ENCODE measurements at regions not wholly inside any gene's neighbourhood (a gene's known extent, or its start where the extent isn't known, plus 50 kb on each side); places are given as distances from the start of the nearest gene placed in this dataset.

DNA sequence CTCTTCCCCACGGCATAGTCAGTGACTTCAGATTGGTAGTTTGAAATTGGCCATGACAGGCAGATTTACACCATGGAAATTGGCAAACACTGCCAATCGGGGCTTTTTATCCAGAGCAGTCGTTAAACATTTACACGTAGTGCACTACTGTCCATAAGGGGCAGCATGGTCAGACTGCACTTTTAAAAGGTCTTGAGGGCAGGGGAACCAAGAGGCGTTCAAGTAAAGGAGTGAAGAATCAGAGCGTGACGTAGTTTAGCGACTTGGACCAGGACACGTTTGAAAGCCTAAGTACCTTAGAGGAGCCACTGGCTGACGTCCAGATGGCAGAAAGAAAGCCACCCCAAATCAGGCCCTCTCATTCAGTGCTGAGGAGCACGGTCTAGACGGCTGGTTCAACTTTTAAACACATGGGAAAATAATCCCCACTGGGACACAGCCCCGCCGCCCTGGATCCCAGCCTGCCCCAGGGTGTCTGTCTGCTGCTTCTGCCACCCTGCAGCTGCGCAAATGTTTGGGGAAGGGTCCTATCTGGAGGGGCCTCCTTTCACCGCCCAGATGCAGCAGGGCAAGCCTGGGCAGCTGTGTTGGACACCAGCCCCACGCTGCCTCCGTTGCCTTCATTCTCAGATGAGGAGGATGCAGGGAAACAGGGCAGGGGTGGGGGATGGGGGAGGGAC is 52.5 kb upstream of the PPP2R5C start:
- intact Hi-C loops (cut with micrococcal nuclease; ENCODE audit: unreplicated experiment): no loop called here
- Mint-ChIP-seq H3K9me3 (ENCODE audit: low read depth, unreplicated experiment) (no peaks in the 10 kb centered on the region), H3K4me3 (ENCODE audit: low read depth, unreplicated experiment) (no peak overlapping the region), H3K27me3 (ENCODE audit: unreplicated experiment) (no peaks in the 10 kb centered on the region), H3K27ac (ENCODE audit: unreplicated experiment) (no peak overlapping the region), H3K4me1 (ENCODE audit: low read depth, unreplicated experiment) (peaks cover 19% of the 10 kb centered on the region), H3K36me3 (ENCODE audit: insufficient read depth, unreplicated experiment) (peaks cover 5% of the 10 kb centered on the region)
- CTCF ChIA-PET: interaction anchor here (1.0 to 2.3 kb wide), 3 partner anchors 10 to 62 kb away, joined by 4 to 12 read pairs (median 5); no protein-coding TSS in a partner anchor
- no peak for DNase-seq
- BruUV-seq (replicated peaks): no TSS peak
- TF ChIP-seq, protein P1, sequence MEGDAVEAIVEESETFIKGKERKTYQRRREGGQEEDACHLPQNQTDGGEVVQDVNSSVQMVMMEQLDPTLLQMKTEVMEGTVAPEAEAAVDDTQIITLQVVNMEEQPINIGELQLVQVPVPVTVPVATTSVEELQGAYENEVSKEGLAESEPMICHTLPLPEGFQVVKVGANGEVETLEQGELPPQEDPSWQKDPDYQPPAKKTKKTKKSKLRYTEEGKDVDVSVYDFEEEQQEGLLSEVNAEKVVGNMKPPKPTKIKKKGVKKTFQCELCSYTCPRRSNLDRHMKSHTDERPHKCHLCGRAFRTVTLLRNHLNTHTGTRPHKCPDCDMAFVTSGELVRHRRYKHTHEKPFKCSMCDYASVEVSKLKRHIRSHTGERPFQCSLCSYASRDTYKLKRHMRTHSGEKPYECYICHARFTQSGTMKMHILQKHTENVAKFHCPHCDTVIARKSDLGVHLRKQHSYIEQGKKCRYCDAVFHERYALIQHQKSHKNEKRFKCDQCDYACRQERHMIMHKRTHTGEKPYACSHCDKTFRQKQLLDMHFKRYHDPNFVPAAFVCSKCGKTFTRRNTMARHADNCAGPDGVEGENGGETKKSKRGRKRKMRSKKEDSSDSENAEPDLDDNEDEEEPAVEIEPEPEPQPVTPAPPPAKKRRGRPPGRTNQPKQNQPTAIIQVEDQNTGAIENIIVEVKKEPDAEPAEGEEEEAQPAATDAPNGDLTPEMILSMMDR (IDR thresholded peaks at IDR 0.05; ENCODE audit: unreplicated experiment): no peak

GRCh38 chr14:101709533-101709881 is 52.0 kb upstream of the PPP2R5C start:
- TF ChIP-seq, protein P1 (IDR thresholded peaks at IDR 0.05; ENCODE audit: unreplicated experiment): no peak
- Mint-ChIP-seq H3K27me3 (ENCODE audit: unreplicated experiment) (no peaks in the 10 kb centered on the region), H3K9me3 (ENCODE audit: low read depth, unreplicated experiment) (no peaks in the 10 kb centered on the region), H3K4me1 (ENCODE audit: low read depth, unreplicated experiment) (peaks cover 19% of the 10 kb centered on the region), H3K36me3 (ENCODE audit: insufficient read depth, unreplicated experiment) (peaks cover 5% of the 10 kb centered on the region), H3K4me3 (ENCODE audit: low read depth, unreplicated experiment) (no peak overlapping the region), H3K27ac (ENCODE audit: unreplicated experiment) (no peak overlapping the region)
- no TSS peak for BruUV-seq (replicated peaks)
- CTCF ChIA-PET: interaction anchor here (1.0 to 1.3 kb wide), 3 partner anchors 9 to 61 kb away, joined by 3 to 5 read pairs (median 4); no protein-coding TSS in a partner anchor
- DNase-seq: no peak
- intact Hi-C loops (cut with micrococcal nuclease; ENCODE audit: unreplicated experiment): no loop called here

DNA sequence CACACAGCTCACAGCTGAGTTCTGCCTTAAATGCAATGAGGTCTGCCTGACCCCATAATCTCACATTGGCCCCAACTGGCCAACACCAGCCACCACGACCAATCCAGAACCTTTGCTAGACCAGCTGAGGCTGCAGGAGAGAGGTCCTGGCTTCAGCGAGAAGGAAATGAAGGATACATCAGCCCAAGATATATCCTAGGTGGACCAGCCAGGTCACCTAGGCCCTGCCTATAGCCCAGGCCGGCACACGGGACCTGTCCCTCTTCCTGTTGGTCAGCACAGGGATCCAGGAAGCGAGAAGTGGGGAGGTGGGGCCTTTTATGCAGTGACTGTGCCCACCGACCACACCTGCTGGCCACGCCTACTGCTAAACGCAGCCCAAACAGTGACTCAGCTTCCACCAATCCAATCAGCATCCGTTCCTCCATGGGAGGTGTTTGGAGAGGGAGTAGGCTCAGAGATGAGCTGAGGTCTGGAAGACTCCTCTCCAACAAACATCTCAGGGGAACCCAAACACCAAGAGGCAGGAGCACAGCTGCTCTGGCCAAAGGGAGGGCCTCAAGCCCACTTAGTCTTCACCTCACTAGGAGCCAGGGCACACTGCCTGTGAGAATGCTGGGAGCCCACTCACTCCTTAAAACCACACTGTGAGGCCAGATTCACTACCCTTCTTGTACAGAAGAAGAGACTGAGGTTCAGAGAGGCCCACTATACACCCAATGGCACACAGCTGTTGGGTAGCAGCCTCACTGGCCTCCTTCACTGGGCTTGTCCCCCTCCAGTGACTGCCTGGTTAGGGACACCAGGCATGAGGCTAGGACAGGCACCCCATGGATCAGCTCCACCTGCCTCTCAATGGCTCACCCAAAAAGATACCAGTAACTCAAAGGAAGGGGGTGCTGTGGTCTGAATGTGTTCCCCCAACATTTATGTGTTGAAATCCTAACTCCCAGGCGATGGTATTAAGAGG is 51.3 kb upstream of the PPP2R5C start:
- peak; percentile 60 for DNase-seq
- H3K36me3 Mint-ChIP-seq (ENCODE audit: insufficient read depth, unreplicated experiment): peaks cover 5% of the 10 kb centered on the region
- TF ChIP-seq, protein P1 (IDR thresholded peaks at IDR 0.05; ENCODE audit: unreplicated experiment): no peak
- CTCF ChIA-PET: interaction anchor here (1.0 to 1.3 kb wide), 3 partner anchors 9 to 60 kb away, joined by 3 to 5 read pairs (median 4); no protein-coding TSS in a partner anchor
- no peaks in the 10 kb centered on the region for H3K27me3 Mint-ChIP-seq (ENCODE audit: unreplicated experiment)
- intact Hi-C loops (cut with micrococcal nuclease; ENCODE audit: unreplicated experiment): no loop called here
- no TSS peak for BruUV-seq (replicated peaks)
- no peak overlapping the region for H3K4me3 Mint-ChIP-seq (ENCODE audit: low read depth, unreplicated experiment)
- no peak overlapping the region for H3K27ac Mint-ChIP-seq (ENCODE audit: unreplicated experiment)
- H3K9me3 Mint-ChIP-seq (ENCODE audit: low read depth, unreplicated experiment): no peaks in the 10 kb centered on the region
- peaks cover 19% of the 10 kb centered on the region for H3K4me1 Mint-ChIP-seq (ENCODE audit: low read depth, unreplicated experiment)

DNA sequence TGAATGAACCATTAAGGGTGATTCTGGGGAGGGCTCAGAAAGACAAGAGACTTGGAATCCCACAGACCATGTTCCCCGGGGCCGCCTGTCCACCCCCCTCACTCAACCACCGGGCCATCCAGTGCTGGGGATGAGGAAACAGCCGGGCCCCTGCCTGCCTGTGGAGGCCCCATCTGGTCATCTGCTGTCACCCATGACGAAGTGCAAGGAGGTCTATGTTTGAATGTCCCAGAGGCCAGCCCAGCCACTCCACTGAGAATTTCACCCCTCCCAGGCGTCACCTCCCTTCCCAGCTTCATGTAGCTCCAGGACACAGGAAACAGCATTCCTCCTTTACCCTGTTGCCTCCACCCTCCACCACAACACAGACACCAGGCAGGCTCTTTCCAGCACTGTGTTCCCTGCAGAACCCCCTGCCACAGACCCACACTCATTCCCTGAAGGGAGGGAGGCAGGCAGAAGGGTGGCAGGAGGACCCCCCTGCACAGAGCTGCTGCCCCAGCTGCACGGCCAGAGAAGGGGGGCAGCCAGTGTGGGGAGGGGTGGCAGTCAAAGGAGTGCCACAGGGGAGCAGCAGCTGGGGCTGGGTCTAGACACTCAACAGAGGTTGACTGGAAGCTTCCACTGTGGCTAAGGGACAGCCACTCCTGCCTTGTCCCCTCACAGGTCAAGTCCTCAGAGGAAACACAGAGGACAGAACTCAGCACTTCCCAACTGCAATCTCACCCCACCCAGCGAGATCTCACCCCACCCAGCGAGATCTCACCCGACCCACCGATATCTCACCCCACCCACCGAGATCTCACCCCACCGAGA is 50.3 kb upstream of the PPP2R5C start:
- Mint-ChIP-seq H3K27ac (ENCODE audit: unreplicated experiment) (no peak overlapping the region), H3K27me3 (ENCODE audit: unreplicated experiment) (no peaks in the 10 kb centered on the region), H3K9me3 (ENCODE audit: low read depth, unreplicated experiment) (no peaks in the 10 kb centered on the region), H3K36me3 (ENCODE audit: insufficient read depth, unreplicated experiment) (peaks cover 5% of the 10 kb centered on the region), H3K4me3 (ENCODE audit: low read depth, unreplicated experiment) (no peak overlapping the region), H3K4me1 (ENCODE audit: low read depth, unreplicated experiment) (peaks cover 19% of the 10 kb centered on the region)
- intact Hi-C loops (cut with micrococcal nuclease; ENCODE audit: unreplicated experiment): no loop called here
- DNase-seq: no peak
- no TSS peak for BruUV-seq (replicated peaks)
- CTCF ChIA-PET: no interaction called here
- TF ChIP-seq, protein P1 (IDR thresholded peaks at IDR 0.05; ENCODE audit: unreplicated experiment): no peak
